Right cardiac atrium (tissue), 5 donors: ENCODE measurements at regions not wholly inside any gene's neighbourhood (a gene's known extent, or its start where the extent isn't known, plus 50 kb on each side); places are given as distances from the start of the nearest gene placed in this dataset.

Source experiments
- ATAC-seq, 2 donors: fragments of 200-7000 bp; cut with Tn5 transposase; one replicate each; pipeline versions ENCODE4 v1.8.0 to v1.9.1; 2020; ENCODE audit warnings: moderate library complexity in 2 of 2, mild to moderate bottlenecking in 1 of 2
- DNase-seq, 3 donors: peaks; one replicate each; pipeline ENCODE4 v3.0.0-alpha.2; 2020
- H3K27ac ChIP-seq: one replicate; pipeline ENCODE4 v1.5.1; 2013; ENCODE audit warnings: mild to moderate bottlenecking, low read length, control low read depth, moderate library complexity
- H3K27me3 ChIP-seq: one replicate; pipeline ENCODE4 v1.6.1; 2013; ENCODE audit not compliant: control insufficient read depth, insufficient read depth
- H3K4me1 ChIP-seq: one replicate; pipeline ENCODE4 v1.6.1; 2013; ENCODE audit warnings: low read length; ENCODE audit not compliant: control insufficient read depth, insufficient read depth
- H3K4me3 ChIP-seq: one replicate; pipeline ENCODE4 v1.5.1; 2013; ENCODE audit warnings: low read length, control low read depth
- H3K9me3 ChIP-seq: one replicate; pipeline ENCODE4 v1.6.1; 2013; ENCODE audit warnings: low read length; ENCODE audit not compliant: control insufficient read depth
- WGBS: extraction: QIAGEN DNeasy Blood & Tissue Kit; methylation state at CpG from one replicate; pipeline ENCODE4 v1.1.7; 2013; 5-methylcytosine and 5-hydroxymethylcytosine counted together
- intact Hi-C, 4 donors: fragments of 100-400 bp; cut with DNase I; formaldehyde crosslinking; loops; one replicate each; pipeline versions ENCODE4 v1.11.0 to v1.14.0; 2022 to 2023
- donor health status: healthy with polysubstance abuse.
- donor health status: DM: no; HTN: yes; CAD: no.
- donor health status: DM: no; HTN: no; CAD: no.
- donor health status: DM: no; HTN: yes; CAD: no; lungs with severe emphysema.
- donor health status: DM: yes; HTN: yes; CAD: no.

DNA sequence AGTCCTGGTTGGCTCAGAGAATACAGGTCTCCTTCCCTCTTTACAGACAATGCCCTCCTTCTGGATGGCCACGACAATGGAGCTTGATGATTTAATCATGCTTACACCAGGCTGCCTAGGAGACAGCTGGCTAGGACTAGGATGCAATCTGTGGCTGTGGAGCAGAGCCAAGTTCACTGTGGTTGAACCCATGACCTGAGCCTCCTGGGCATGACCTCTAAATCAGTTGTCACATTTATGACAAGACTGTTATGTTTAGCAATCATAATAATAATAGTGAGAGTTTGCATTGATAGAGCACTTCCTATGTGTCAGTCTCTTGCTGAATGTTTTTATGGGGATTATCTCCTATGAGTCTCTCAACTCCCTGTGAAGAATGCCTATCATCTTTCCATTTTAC is 244.1 kb downstream of the ICOS start:
- H3K4me3 ChIP-seq, result no peak overlapping the region
- H3K27ac ChIP-seq, result no peak overlapping the region
- 57% methylated on average over 1 of the region's 1 CpG for WGBS
- no peaks in the 10 kb centered on the region for H3K27me3 ChIP-seq
- no peak for DNase-seq
- intact Hi-C loops, result no loop called here
- H3K9me3 ChIP-seq, result no peaks in the 10 kb centered on the region
- H3K4me1 ChIP-seq, result no peaks in the 10 kb centered on the region
- no peak for ATAC-seq

- Histone ChIP-seq H3K27me3 (no peaks in the 10 kb centered on the region), H3K27ac (no peak overlapping the region), H3K4me1 (no peaks in the 10 kb centered on the region), H3K9me3 (no peaks in the 10 kb centered on the region), H3K4me3 (no peak overlapping the region)
- 46% methylated on average over 4 of the region's 4 CpGs for WGBS
- DNase-seq (no peak), ATAC-seq (no peak)
- intact Hi-C loops, result no loop called here
Measured at GRCh38 chr2:204183608-204184007, 247.0 kb downstream of the ICOS start.

DNA sequence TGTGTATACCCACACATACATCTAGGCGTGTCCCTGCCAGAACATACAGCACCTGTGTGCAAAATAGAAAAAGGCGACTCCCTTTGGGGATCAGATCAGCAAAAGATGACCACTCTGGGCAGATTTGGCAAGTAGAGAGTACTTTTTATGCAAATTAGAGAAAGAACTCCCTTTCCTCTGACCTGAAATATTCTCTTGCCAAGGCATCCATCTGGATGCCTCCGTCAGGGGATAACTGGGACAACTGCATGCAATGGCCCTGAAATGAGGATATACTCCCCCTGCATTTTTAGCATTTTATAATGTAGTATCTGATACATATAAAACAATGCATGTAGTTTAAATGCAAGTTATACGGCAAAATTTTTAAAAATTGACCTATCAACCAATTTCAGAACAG is 247.7 kb downstream of the ICOS start:
- no peak overlapping the region for H3K4me3 ChIP-seq
- H3K4me1 ChIP-seq, result no peaks in the 10 kb centered on the region
- H3K27ac ChIP-seq, result no peak overlapping the region
- 66% methylated on average over 4 of the region's 4 CpGs for WGBS
- DNase-seq (no peak), ATAC-seq (no peak)
- intact Hi-C loops, result no loop called here
- H3K27me3 ChIP-seq, result no peaks in the 10 kb centered on the region
- H3K9me3 ChIP-seq, result no peaks in the 10 kb centered on the region

- intact Hi-C loops, result no loop called here
- no peak for ATAC-seq
Measured at GRCh38 chr2:204187229-204188083, 250.9 kb downstream of the ICOS start.

GRCh38 chr2:204191574-204191973 is 255.0 kb downstream of the ICOS start:
- Histone ChIP-seq H3K4me1 (no peaks in the 10 kb centered on the region), H3K4me3 (no peak overlapping the region), H3K27me3 (no peaks in the 10 kb centered on the region), H3K9me3 (no peaks in the 10 kb centered on the region), H3K27ac (no peak overlapping the region)
- intact Hi-C loops, result no loop called here
- DNase-seq (no peak), ATAC-seq (no peak)

More at GRCh38 chr2:204187229-204188083, 250.9 kb downstream of the ICOS start:
- Histone ChIP-seq H3K27ac (no peak overlapping the region), H3K4me1 (no peaks in the 10 kb centered on the region), H3K4me3 (no peak overlapping the region), H3K27me3 (no peaks in the 10 kb centered on the region), H3K9me3 (no peaks in the 10 kb centered on the region)
- DNase-seq, result no peak
- WGBS, result 83% methylated on average over 4 of the region's 4 CpGs

DNA sequence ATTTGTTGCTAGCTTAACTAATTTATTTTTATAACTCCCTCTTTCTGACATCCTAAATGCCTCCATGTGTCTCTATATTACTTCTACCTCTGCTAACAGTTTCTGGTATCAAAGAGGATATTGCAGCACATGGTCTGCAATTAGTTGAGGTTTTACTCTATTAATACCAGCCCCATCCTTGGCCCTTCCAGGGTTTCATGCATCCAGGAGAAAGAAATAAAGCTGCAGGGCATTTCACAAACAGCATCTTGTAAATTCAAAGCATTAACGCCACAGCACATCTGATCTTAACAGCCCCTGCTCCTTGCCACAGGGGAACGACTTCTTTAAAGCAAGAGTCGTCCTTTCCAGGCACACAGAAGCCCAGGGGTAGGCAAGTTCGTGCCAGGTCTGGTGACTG is 258.9 kb downstream of the ICOS start:
- Histone ChIP-seq H3K4me3 (no peak overlapping the region), H3K27me3 (no peaks in the 10 kb centered on the region), H3K27ac (no peak overlapping the region), H3K9me3 (no peaks in the 10 kb centered on the region), H3K4me1 (no peaks in the 10 kb centered on the region)
- intact Hi-C loops, result no loop called here
- 83% methylated on average over 4 of the region's 4 CpGs for WGBS
- ATAC-seq (no peak), DNase-seq (no peak)

- no peaks in the 10 kb centered on the region for H3K9me3 ChIP-seq
- no peaks in the 10 kb centered on the region for H3K4me1 ChIP-seq
- DNase-seq, result no peak
- no peak overlapping the region for H3K4me3 ChIP-seq
- no peak for ATAC-seq
- no peaks in the 10 kb centered on the region for H3K27me3 ChIP-seq
- no peak overlapping the region for H3K27ac ChIP-seq
- WGBS, result 62% methylated on average over 5 of the region's 5 CpGs
- intact Hi-C loops, result no loop called here
Measured at GRCh38 chr2:204197336-204198005, 260.9 kb downstream of the ICOS start.

- intact Hi-C loops, result no loop called here
- 70% methylated on average over 3 of the region's 3 CpGs for WGBS
Measured at GRCh38 chr2:204199357-204199756, 262.8 kb downstream of the ICOS start.

DNA sequence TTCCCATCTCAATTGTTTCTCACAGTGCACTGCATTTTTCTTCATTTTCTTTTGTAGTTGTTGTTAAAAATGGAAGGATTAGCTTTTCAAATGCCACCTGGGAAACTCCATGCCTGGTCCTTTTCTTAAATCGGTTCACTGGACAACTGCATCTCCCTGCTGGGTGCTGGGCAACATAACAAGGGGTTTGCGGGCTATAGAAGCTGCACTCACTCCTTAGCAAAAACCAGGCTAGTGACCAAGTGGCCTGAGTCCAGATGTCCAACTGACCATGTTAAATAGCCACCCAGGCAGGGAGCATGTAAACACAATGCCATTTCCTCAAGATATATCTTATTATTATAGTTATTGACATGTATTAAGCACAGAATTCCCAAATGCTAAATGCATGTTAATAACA is 264.9 kb downstream of the ICOS start:
- ATAC-seq (no peak), DNase-seq (no peak)
- Histone ChIP-seq H3K27me3 (no peaks in the 10 kb centered on the region), H3K4me3 (no peak overlapping the region), H3K27ac (no peak overlapping the region), H3K4me1 (no peaks in the 10 kb centered on the region), H3K9me3 (no peaks in the 10 kb centered on the region)
- WGBS, result 95% methylated on average over 2 of the region's 2 CpGs
- intact Hi-C loops, result no loop called here

More at GRCh38 chr2:204199357-204199756, 262.8 kb downstream of the ICOS start:
- ATAC-seq, result no peak
- Histone ChIP-seq H3K4me3 (no peak overlapping the region), H3K9me3 (no peaks in the 10 kb centered on the region), H3K27ac (no peak overlapping the region), H3K4me1 (no peaks in the 10 kb centered on the region), H3K27me3 (no peaks in the 10 kb centered on the region)
- DNase-seq, result no peak

DNA sequence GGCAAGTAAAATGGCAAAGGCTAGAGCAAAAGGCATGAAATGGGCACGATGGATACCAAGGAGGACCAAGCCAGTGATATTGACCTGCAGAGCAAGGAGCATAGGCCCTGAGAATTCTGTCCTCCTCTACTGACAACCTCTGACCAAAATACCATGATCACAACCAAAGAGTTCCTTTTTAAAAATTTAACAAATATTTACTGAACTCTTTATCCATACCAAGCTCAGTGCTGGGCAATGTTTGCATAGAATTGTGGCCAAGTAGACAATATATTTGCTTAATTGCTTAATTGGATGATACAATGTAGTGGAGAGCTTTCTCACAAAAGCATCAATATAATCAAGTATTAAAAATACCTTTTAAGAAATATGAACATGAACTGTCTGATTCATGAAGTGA is 265.7 kb downstream of the ICOS start:
- 89% methylated on average over 1 of the region's 1 CpG for WGBS
- Histone ChIP-seq H3K9me3 (no peaks in the 10 kb centered on the region), H3K4me3 (no peak overlapping the region), H3K27me3 (no peaks in the 10 kb centered on the region), H3K27ac (no peak overlapping the region), H3K4me1 (no peaks in the 10 kb centered on the region)
- intact Hi-C loops, result no loop called here
- DNase-seq (no peak), ATAC-seq (no peak)

GRCh38 chr2:204203704-204204103 is 267.1 kb downstream of the ICOS start:
- Histone ChIP-seq H3K9me3 (no peaks in the 10 kb centered on the region), H3K4me1 (no peaks in the 10 kb centered on the region), H3K27ac (no peak overlapping the region), H3K27me3 (no peaks in the 10 kb centered on the region), H3K4me3 (no peak overlapping the region)
- 84% methylated on average over 4 of the region's 4 CpGs for WGBS
- no peak for DNase-seq
- intact Hi-C loops, result no loop called here
- no peak for ATAC-seq
